Spleen (tissue), 11 donors: ENCODE measurements at regions not wholly inside any gene's neighbourhood (a gene's known extent, or its start where the extent isn't known, plus 50 kb on each side); places are given as distances from the start of the nearest gene placed in this dataset.

Source experiments
- DNase-seq: peaks from one replicate; pipeline ENCODE4 v3.0.0-alpha.2; 2020
- H3K27ac ChIP-seq, 8 donors: fragments of 200-600 bp; sonication (generic) in 7 of 8; 1 replicate in 4 of 8; 2 replicates in 4 of 8; pipeline versions ENCODE4 v1.5.0 to v1.8.0; 2016 to 2021; ENCODE audit warnings: inconsistent platforms in 4 of 8, mild to moderate bottlenecking in 4 of 8, moderate library complexity in 1 of 8
- H3K27me3 ChIP-seq, 7 donors: fragments of 200-600 bp; sonication (generic) in 6 of 7; replicated peaks in 1 of 7; 1 replicate in 4 of 7; 2 replicates in 3 of 7; pipeline versions ENCODE4 v1.5.0 to v1.8.0; 2016 to 2021; ENCODE audit warnings: inconsistent platforms in 3 of 7, mild to moderate bottlenecking in 1 of 7
- H3K36me3 ChIP-seq, 6 donors: fragments of 200-600 bp; sonication (generic) in 5 of 6; 1 replicate in 4 of 6; 2 replicates in 2 of 6; pipeline versions ENCODE4 v1.5.0 to v1.8.0; 2016 to 2021; ENCODE audit warnings: inconsistent platforms in 2 of 6
- H3K4me1 ChIP-seq, 6 donors: fragments of 200-600 bp; sonication (generic) in 5 of 6; 1 replicate in 3 of 6; 2 replicates in 3 of 6; pipeline versions ENCODE4 v1.5.0 to v1.8.0; 2016 to 2021; ENCODE audit warnings: inconsistent platforms in 3 of 6
- H3K4me3 ChIP-seq, 8 donors: fragments of 200-600 bp; sonication (generic) in 7 of 8; 1 replicate in 4 of 8; 2 replicates in 4 of 8; pipeline versions ENCODE4 v1.5.0 to v1.8.0; 2016 to 2021; ENCODE audit warnings: inconsistent platforms in 4 of 8, mild to moderate bottlenecking in 4 of 8, moderate library complexity in 2 of 8
- H3K9me3 ChIP-seq, 8 donors: fragments of 200-600 bp; sonication (generic) in 7 of 8; 1 replicate in 4 of 8; 2 replicates in 4 of 8; pipeline versions ENCODE4 v1.5.0 to v1.8.0; 2016 to 2021; ENCODE audit warnings: inconsistent platforms in 4 of 8
- CTCF ChIP-seq, 11 experiments: fragments of 200-600 bp in 7 of 11; fragments of 450-650 bp in 4 of 11; sonication (generic) in 4 of 11; IDR thresholded peaks in 8 of 11; conservative IDR thresholded peaks in 3 of 11; 1 replicate in 7 of 11; 2 replicates in 4 of 11; pipeline versions ENCODE4 v1.4.0 to v1.8.0; 2016 to 2021; ENCODE audit warnings: antibody characterized with exemption in 11 of 11, inconsistent platforms in 4 of 11, mild to moderate bottlenecking in 1 of 11
- POLR2A ChIP-seq, 3 donors: fragments of 450-650 bp; IDR thresholded peaks; one replicate each; pipeline ENCODE4 v1.5.1; 2017; ENCODE audit warnings: antibody characterized with exemption in 3 of 3, mild to moderate bottlenecking in 1 of 3
- POLR2AphosphoS5 ChIP-seq, 3 donors: sonication (generic); formaldehyde crosslinking; IDR thresholded peaks; one replicate each; pipeline ENCODE4 v1.5.1; 2017; ENCODE audit warnings: antibody characterized with exemption in 3 of 3
- WGBS, 5 donors: extraction: QIAGEN DNeasy Blood & Tissue Kit in 3 of 5; methylation state at CpG; one replicate each; pipeline versions ENCODE4 v1.1.5 to v1.1.7; 2013 to 2018; 5-methylcytosine and 5-hydroxymethylcytosine counted together
- intact Hi-C: fragments of 100-400 bp; cut with DNase I; formaldehyde crosslinking; loops from one replicate; pipeline ENCODE4 v1.15.0; 2023; ENCODE audit warnings: low total_unique reads
- donor health status: healthy with polysubstance abuse.
- donor health status: DM: no; HTN: no; CAD: no; lungs with moderate emphysema.
- donor health status: DM: no; HTN: no; CAD: no.
- donor health status: Bipolar disorder and iron deficiency.
- donor health status: healthy.
- donor health status: DM: no; HTN: no; CAD: no.
- donor health status: DM: yes; HTN: yes; CAD: no.

- Histone ChIP-seq H3K36me3 (no peaks in the 10 kb centered on the region), H3K27ac (no peak overlapping the region), H3K4me3 (no peak overlapping the region), H3K4me1 (no peaks in the 10 kb centered on the region), H3K27me3 (no peaks in the 10 kb centered on the region), H3K9me3 (no peaks in the 10 kb centered on the region)
- 81 to 94% (median 88%) methylated on average over 4 of the region's 4 CpGs for WGBS, 5 donors
- intact Hi-C loops = no loop called here
- TF ChIP-seq POLR2AphosphoS5 (IDR thresholded peaks at IDR 0.05) (no peak), CTCF (IDR thresholded peaks at IDR 0.05 in 8 of 11, conservative IDR thresholded peaks at IDR 0.05 in 3 of 11) (no peak), POLR2A (IDR thresholded peaks at IDR 0.05) (no peak)
- no peak for DNase-seq
Observed at GRCh38 chr7:12923971-12924370, 236.5 kb downstream of the ARL4A start.

DNA sequence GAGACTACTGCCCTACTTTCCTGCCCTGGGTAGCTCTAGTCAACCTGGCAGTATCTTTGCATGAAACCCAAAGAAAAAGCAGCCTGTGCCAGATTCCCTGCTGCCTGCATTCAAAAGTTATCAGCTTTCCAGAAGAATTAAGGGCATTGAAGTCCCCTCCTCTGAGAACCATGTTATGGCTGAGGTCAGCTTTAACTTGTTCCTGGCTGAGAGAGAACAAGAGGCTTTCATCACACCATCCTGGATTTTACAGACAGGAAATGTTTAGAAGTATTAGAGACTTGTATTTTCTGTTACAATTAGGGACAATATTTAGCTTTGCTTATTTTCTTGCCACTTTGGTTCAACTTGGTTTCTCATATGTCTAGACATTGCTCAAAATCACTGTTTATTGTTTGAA is 238.8 kb downstream of the ARL4A start:
- no peak overlapping the region for H3K4me3 ChIP-seq
- no peak for TF ChIP-seq POLR2AphosphoS5 (IDR thresholded peaks at IDR 0.05)
- no peak for TF ChIP-seq CTCF (IDR thresholded peaks at IDR 0.05 in 8 of 11, conservative IDR thresholded peaks at IDR 0.05 in 3 of 11)
- TF ChIP-seq POLR2A (IDR thresholded peaks at IDR 0.05) = no peak
- DNase-seq = no peak
- H3K9me3 ChIP-seq = no peaks in the 10 kb centered on the region
- no peaks in the 10 kb centered on the region for H3K36me3 ChIP-seq
- H3K4me1 ChIP-seq = no peaks in the 10 kb centered on the region
- intact Hi-C loops = no loop called here
- H3K27me3 ChIP-seq = no peaks in the 10 kb centered on the region
- H3K27ac ChIP-seq = no peak overlapping the region

GRCh38 chr7:12927635-12928434 is 240.4 kb downstream of the ARL4A start:
- TF ChIP-seq POLR2A (IDR thresholded peaks at IDR 0.05) (no peak), POLR2AphosphoS5 (IDR thresholded peaks at IDR 0.05) (no peak), CTCF (IDR thresholded peaks at IDR 0.05 in 8 of 11, conservative IDR thresholded peaks at IDR 0.05 in 3 of 11) (no peak)
- WGBS, 5 donors = 67 to 90% (median 74%) methylated on average over 4 of the region's 4 CpGs
- DNase-seq = no peak
- intact Hi-C loops = no loop called here
- Histone ChIP-seq H3K27ac (no peak overlapping the region), H3K9me3 (no peaks in the 10 kb centered on the region), H3K27me3 (no peaks in the 10 kb centered on the region), H3K4me1 (no peaks in the 10 kb centered on the region), H3K4me3 (no peak overlapping the region), H3K36me3 (no peaks in the 10 kb centered on the region)

DNA sequence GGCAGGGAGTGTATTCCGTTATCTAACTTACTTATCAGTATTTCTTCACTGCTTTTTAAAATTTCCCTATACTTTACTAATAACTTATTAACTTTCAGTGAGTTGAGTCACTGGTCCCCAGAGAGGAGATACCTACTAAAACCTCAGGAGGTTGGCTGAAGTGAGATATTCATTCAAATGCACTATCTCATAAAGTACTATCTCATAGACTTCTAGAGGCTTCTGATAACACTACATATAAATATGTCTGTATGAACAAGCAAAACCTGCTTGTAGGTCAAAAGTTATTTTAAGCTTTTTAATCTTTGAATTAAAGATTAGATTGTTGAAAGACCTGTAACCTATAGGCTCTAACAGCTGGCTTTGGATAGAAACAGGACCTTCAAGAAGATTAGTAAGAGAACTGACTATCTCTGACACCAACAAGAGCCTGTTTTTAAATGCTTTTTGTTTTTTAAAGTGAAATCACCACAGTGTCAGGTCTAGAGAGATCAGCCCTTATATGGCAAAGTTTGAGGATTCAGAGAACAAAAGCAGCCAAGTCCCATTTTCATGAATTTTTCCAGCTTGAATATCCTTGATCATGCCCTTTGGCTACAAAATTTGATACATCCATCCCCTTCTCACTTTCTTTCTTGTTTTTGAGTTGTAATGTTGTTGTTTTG is 242.2 kb downstream of the ARL4A start:
- intact Hi-C loops = no loop called here
- no peaks in the 10 kb centered on the region for H3K27me3 ChIP-seq
- no peaks in the 10 kb centered on the region for H3K9me3 ChIP-seq
- no peaks in the 10 kb centered on the region for H3K36me3 ChIP-seq
- WGBS, 5 donors = 81 to 98% (median 86%) methylated on average over 1 of the region's 1 CpG
- DNase-seq = no peak
- H3K4me3 ChIP-seq = no peak overlapping the region
- H3K4me1 ChIP-seq = no peaks in the 10 kb centered on the region
- TF ChIP-seq CTCF (IDR thresholded peaks at IDR 0.05 in 8 of 11, conservative IDR thresholded peaks at IDR 0.05 in 3 of 11) (no peak), POLR2A (IDR thresholded peaks at IDR 0.05) (no peak), POLR2AphosphoS5 (IDR thresholded peaks at IDR 0.05) (no peak)
- H3K27ac ChIP-seq = no peak overlapping the region
